HL-60 (cell line): ENCODE measurements at regions not wholly inside any gene's neighbourhood (a gene's known extent, or its start where the extent isn't known, plus 50 kb on each side); places are given as distances from the start of the nearest gene placed in this dataset.
"Not testable (repeated sequence)": the region's sequence is repeated elsewhere in the genome, so short reads cannot be mapped to it uniquely, and the experiment has no call there.

Source experiments
- DNase-seq, 2 experiments: peaks; one replicate each; pipeline ENCODE4 v3.0.0-alpha.2; 2010 to 2020; ENCODE audit warnings: low read depth in 1 of 2, low spot score in 1 of 2
- H3K27ac ChIP-seq: fragments of 250-450 bp; sonication (Bioruptor Pico); replicated peaks from 2 replicates; pipeline ENCODE4 v1.5.1; 2020; ENCODE audit warnings: mild to moderate bottlenecking, moderate library complexity
- H3K27me3 ChIP-seq: fragments of 250-450 bp; sonication (Bioruptor Pico); 2 replicates; pipeline ENCODE4 v1.5.1; 2021; ENCODE audit warnings: mild to moderate bottlenecking, moderate library complexity; ENCODE audit not compliant: insufficient read depth, poor library complexity, severe bottlenecking
- H3K4me3 ChIP-seq: replicated peaks from 2 replicates; pipeline ENCODE4 v1.5.1; 2011; ENCODE audit warnings: mild to moderate bottlenecking, control low read depth, low read length; ENCODE audit not compliant: insufficient read depth
- CTCF ChIP-seq: IDR thresholded peaks from one replicate; pipeline ENCODE4 v1.5.1; 2011; ENCODE audit warnings: low read length, control low read depth, inconsistent platforms; ENCODE audit not compliant: insufficient read depth
- GABPA ChIP-seq: IDR thresholded peaks from 2 replicates; pipeline ENCODE4 v1.6.1; 2012; ENCODE audit warnings: low read depth
- POLR2AphosphoS5 ChIP-seq: IDR thresholded peaks from 2 replicates; pipeline ENCODE4 v1.6.1; 2012; ENCODE audit warnings: low read depth
- REST ChIP-seq: IDR thresholded peaks from 2 replicates; pipeline ENCODE4 v1.6.1; 2012; ENCODE audit warnings: low read depth; ENCODE audit not compliant: insufficient replicate concordance
- SPI1 ChIP-seq: IDR thresholded peaks from 2 replicates; pipeline ENCODE4 v1.6.1; 2012; ENCODE audit warnings: low read depth, mild to moderate bottlenecking, borderline replicate concordance

- TF ChIP-seq REST (no peak), SPI1 (no peak)
- DNase-seq: no peak
- H3K4me3 ChIP-seq: no peak overlapping the region
- H3K27ac ChIP-seq: no peak overlapping the region
- no peaks in the 10 kb centered on the region for H3K27me3 ChIP-seq
Observed at GRCh38 chr10:78342827-78343653, 309.4 kb downstream of the RPS24 start.

- H3K4me3 ChIP-seq, DNase-seq: not testable (repeated sequence)
Observed at GRCh38 chr10:78344257-78344656, 310.6 kb downstream of the RPS24 start.

GRCh38 chr10:78345515-78345914 is 311.9 kb downstream of the RPS24 start:
- not testable (repeated sequence) for H3K27me3 ChIP-seq, H3K27ac ChIP-seq, H3K4me3 ChIP-seq, DNase-seq

More at GRCh38 chr10:78344257-78344656, 310.6 kb downstream of the RPS24 start:
- H3K27ac ChIP-seq, H3K27me3 ChIP-seq: not testable (repeated sequence)

GRCh38 chr10:78346721-78347120 is 313.1 kb downstream of the RPS24 start:
- no peak overlapping the region for H3K4me3 ChIP-seq
- TF ChIP-seq CTCF (no peak), REST (no peak), GABPA (no peak), SPI1 (no peak), POLR2AphosphoS5 (no peak)
- no peak for DNase-seq

GRCh38 chr10:78348411-78349164 is 314.9 kb downstream of the RPS24 start:
- Histone ChIP-seq H3K27ac (no peak overlapping the region), H3K4me3 (no peak overlapping the region), H3K27me3 (no peaks in the 10 kb centered on the region)
- TF ChIP-seq POLR2AphosphoS5 (no peak), GABPA (no peak), SPI1 (no peak), REST (no peak), CTCF (no peak)
- no peak for DNase-seq

More at GRCh38 chr10:78346721-78347120, 313.1 kb downstream of the RPS24 start:
- Histone ChIP-seq H3K27me3 (no peaks in the 10 kb centered on the region), H3K27ac (no peak overlapping the region)
